ENCODE measurements at regions not wholly inside any gene's neighbourhood (a gene's known extent, or its start where the extent isn't known, plus 50 kb on each side); places are given as distances from the start of the nearest gene placed in this dataset.
"Not testable (repeated sequence)": the region's sequence is repeated elsewhere in the genome, so short reads cannot be mapped to it uniquely, and the experiment has no call there.

DNA sequence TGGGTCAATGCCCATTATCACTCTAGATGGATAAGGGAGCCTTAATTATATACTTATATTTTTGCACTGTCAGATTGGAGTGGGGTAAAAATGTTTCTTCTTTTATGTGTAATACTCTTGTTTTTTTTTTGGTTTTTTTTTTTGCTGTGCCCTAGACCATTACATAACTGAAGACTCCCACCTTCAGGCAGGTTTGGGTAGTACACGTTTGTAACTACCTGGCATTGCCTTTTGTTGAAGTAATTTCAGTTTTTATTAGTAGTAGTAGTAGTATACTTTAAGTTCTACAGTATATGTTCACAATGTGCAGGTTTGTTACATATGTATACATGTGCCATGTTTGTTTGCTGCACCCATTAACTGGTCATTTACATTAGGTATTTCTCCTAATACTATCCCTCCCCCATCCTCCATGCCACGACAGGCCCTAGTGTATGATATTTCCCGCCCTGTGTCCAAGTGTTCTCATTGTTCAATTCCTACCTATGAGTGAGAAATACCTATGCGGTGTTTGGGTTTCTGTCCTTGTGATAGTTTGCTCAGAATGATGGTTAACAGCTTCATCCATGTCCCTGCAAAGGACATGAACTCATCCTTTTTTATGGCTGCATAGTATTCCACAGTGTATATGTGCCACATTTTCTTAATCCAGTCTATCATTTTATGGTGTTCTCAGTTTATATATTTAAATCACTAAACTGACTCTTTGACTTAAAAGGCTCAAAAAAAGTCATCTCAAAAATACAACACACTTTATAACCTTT is 109.2 kb upstream of the FBXO28 start:
- TF ChIP-seq, protein P1, sequence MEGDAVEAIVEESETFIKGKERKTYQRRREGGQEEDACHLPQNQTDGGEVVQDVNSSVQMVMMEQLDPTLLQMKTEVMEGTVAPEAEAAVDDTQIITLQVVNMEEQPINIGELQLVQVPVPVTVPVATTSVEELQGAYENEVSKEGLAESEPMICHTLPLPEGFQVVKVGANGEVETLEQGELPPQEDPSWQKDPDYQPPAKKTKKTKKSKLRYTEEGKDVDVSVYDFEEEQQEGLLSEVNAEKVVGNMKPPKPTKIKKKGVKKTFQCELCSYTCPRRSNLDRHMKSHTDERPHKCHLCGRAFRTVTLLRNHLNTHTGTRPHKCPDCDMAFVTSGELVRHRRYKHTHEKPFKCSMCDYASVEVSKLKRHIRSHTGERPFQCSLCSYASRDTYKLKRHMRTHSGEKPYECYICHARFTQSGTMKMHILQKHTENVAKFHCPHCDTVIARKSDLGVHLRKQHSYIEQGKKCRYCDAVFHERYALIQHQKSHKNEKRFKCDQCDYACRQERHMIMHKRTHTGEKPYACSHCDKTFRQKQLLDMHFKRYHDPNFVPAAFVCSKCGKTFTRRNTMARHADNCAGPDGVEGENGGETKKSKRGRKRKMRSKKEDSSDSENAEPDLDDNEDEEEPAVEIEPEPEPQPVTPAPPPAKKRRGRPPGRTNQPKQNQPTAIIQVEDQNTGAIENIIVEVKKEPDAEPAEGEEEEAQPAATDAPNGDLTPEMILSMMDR (IDR thresholded peaks at IDR 0.05), result peak in 1 of 2 donors; percentile 14
- not testable (repeated sequence) for TF ChIP-seq EP300, POLR2A (IDR thresholded peaks at IDR 0.05)
